HCT116 (cell line): ENCODE measurements at regions not wholly inside any gene's neighbourhood (a gene's known extent, or its start where the extent isn't known, plus 50 kb on each side); places are given as distances from the start of the nearest gene placed in this dataset.

Experiments used
- ATAC-seq: fragments of 200-7000 bp; cut with Tn5 transposase; 2 replicates; pipeline ENCODE4 v1.9.1; 2020; ENCODE audit warnings: mild to moderate bottlenecking, moderate library complexity
- BruUV-seq: library from RNA; stranded (reverse); fragments of 400-500 nt; replicated peaks from 2 replicates; lab custom pipeline; 2021; lab: Mats Ljungman, UMichigan
- CTCF ChIA-PET: fragments of 300-600 bp; sonication (Branson Sonifier 250); formaldehyde crosslinking; loops from one replicate; lab custom pipeline; 2021; ENCODE audit warnings: antibody characterized with exemption; lab: Charles Lee
- POLR2A ChIA-PET: fragments of 300-600, 350-600 bp; sonication (Branson Sonifier 250); formaldehyde crosslinking; loops from one replicate; lab custom pipeline; 2021; ENCODE audit warnings: antibody characterized with exemption; lab: Charles Lee
- RAD21 ChIA-PET, 2 experiments: fragments of 300-600 bp; sonication (Branson Sonifier 250); formaldehyde crosslinking; loops; one replicate each; lab custom pipeline; 2023; ENCODE audit warnings: low total read pairs in 2 of 2; ENCODE audit not compliant: uncharacterized antibody in 2 of 2, unreplicated experiment in 2 of 2, low non-redundant PET in 1 of 2; lab: Charles Lee
- DNase-seq: peaks from one replicate; pipeline ENCODE4 v3.0.0-alpha.2; 2010; ENCODE audit warnings: low read depth, low spot score
- H2AFZ ChIP-seq: fragments of 200-600 bp; shearing (Covaris generic), sonication (generic); 2 replicates; pipeline ENCODE4 v1.6.1; 2017; ENCODE audit warnings: low read depth, mixed run types, mixed read lengths, antibody characterized with exemption, low read length; ENCODE audit not compliant: poor library complexity, severe bottlenecking
- H3K27ac ChIP-seq: 2 replicates; pipeline ENCODE4 v1.5.1; 2012; ENCODE audit warnings: low read depth, low read length
- H3K27me3 ChIP-seq: fragments of 200-600 bp; sonication (generic); 2 replicates; pipeline ENCODE4 v1.6.1; 2016; ENCODE audit warnings: mixed run types, low read length, mixed read lengths; ENCODE audit not compliant: insufficient read depth
- H3K36me3 ChIP-seq, 2 experiments: fragments of 200-500 bp in 1 of 2; fragments of 200-600 bp in 1 of 2; sonication (Bioruptor generic) in 1 of 2; sonication (generic) in 1 of 2; 2 replicates each; pipeline versions ENCODE4 v1.5.1 to v1.6.1; 2014 to 2016; ENCODE audit warnings: low read length in 2 of 2, inconsistent platforms in 1 of 2, mixed read lengths in 1 of 2, mixed run types in 1 of 2; ENCODE audit not compliant: insufficient read depth in 2 of 2, control insufficient read depth in 1 of 2
- H3K4me1 ChIP-seq, 2 experiments: fragments of 200-600 bp in 1 of 2; sonication (generic) in 1 of 2; 2 replicates each; pipeline versions ENCODE4 v1.5.1 to v1.6.1; 2012 to 2017; ENCODE audit warnings: low read length in 2 of 2, inconsistent platforms in 1 of 2, mild to moderate bottlenecking in 1 of 2, mixed read lengths in 1 of 2, mixed run types in 1 of 2, moderate library complexity in 1 of 2; ENCODE audit not compliant: insufficient read depth in 2 of 2, control insufficient read depth in 1 of 2
- H3K4me2 ChIP-seq: fragments of 200-600 bp; sonication (generic); 2 replicates; pipeline ENCODE4 v1.6.1; 2017; ENCODE audit warnings: mixed run types, low read length, mixed read lengths
- H3K4me3 ChIP-seq, 2 experiments: fragments of 200-600 bp in 1 of 2; sonication (generic) in 1 of 2; replicated peaks in 1 of 2; 2 replicates each; pipeline ENCODE4 v1.5.1; 2011 to 2016; ENCODE audit warnings: low read length in 2 of 2, control low read depth in 1 of 2, low read depth in 1 of 2, mild to moderate bottlenecking in 1 of 2, mixed read lengths in 1 of 2, mixed run types in 1 of 2
- H3K79me2 ChIP-seq: fragments of 200-600 bp; sonication (generic); 2 replicates; pipeline ENCODE4 v1.6.1; 2017; ENCODE audit warnings: mild to moderate bottlenecking, mixed run types, low read length, moderate library complexity, mixed read lengths; ENCODE audit not compliant: insufficient read depth
- H3K9ac ChIP-seq: fragments of 200-600 bp; sonication (generic); 2 replicates; pipeline ENCODE4 v1.6.1; 2016; ENCODE audit warnings: low read length, mixed read lengths
- H3K9me2 ChIP-seq: fragments of 200-600 bp; sonication (generic), shearing (Covaris generic); 2 replicates; pipeline ENCODE4 v1.6.1; 2017; ENCODE audit warnings: mixed run types, mild to moderate bottlenecking, moderate library complexity; ENCODE audit not compliant: insufficient read depth
- H3K9me3 ChIP-seq, 2 experiments: fragments of 200-500 bp in 1 of 2; fragments of 200-600 bp in 1 of 2; sonication (Bioruptor generic) in 1 of 2; sonication (generic) in 1 of 2; 2 replicates each; pipeline ENCODE4 v1.6.1; 2014 to 2017; ENCODE audit warnings: low read length in 2 of 2, mixed read lengths in 2 of 2, inconsistent platforms in 1 of 2, low read depth in 1 of 2, mild to moderate bottlenecking in 1 of 2, mixed run types in 1 of 2, moderate library complexity in 1 of 2; ENCODE audit not compliant: control insufficient read depth in 1 of 2, insufficient read depth in 1 of 2
- H4K20me1 ChIP-seq: fragments of 200-600 bp; sonication (generic), shearing (Covaris generic); 2 replicates; pipeline ENCODE4 v1.6.1; 2017; ENCODE audit warnings: mixed run types, mild to moderate bottlenecking, moderate library complexity; ENCODE audit not compliant: insufficient read depth
- CBX3 ChIP-seq: IDR thresholded peaks from 2 replicates; pipeline ENCODE4 v1.6.1; 2012; ENCODE audit warnings: low read depth
- ELF1 ChIP-seq: IDR thresholded peaks from 2 replicates; pipeline ENCODE4 v1.6.1; 2012; ENCODE audit warnings: low read depth, borderline replicate concordance
- EZH2 ChIP-seq: fragments of 200-600 bp; sonication (generic); IDR thresholded peaks from 2 replicates; pipeline ENCODE4 v1.6.1; 2017; ENCODE audit warnings: antibody characterized with exemption, mixed run types
- EZH2phosphoT487 ChIP-seq: fragments of 200-600 bp; IDR thresholded peaks from 2 replicates; pipeline ENCODE4 v1.6.1; 2018; ENCODE audit warnings: antibody characterized with exemption, borderline replicate concordance
- JUND ChIP-seq: IDR thresholded peaks from 2 replicates; pipeline ENCODE4 v1.6.1; 2012
- POLR2AphosphoS5 ChIP-seq: IDR thresholded peaks from 2 replicates; pipeline ENCODE4 v1.6.1; 2011; ENCODE audit warnings: mild to moderate bottlenecking, low read depth, low read length, moderate library complexity
- SIN3A ChIP-seq: IDR thresholded peaks from 2 replicates; pipeline ENCODE4 v1.6.1; 2012; ENCODE audit warnings: low read depth
- SP1 ChIP-seq: IDR thresholded peaks from 2 replicates; pipeline ENCODE4 v1.6.1; 2012; ENCODE audit warnings: low read depth
- TCF7L2 ChIP-seq: IDR thresholded peaks from 2 replicates; pipeline ENCODE4 v1.7.0; 2011; ENCODE audit warnings: borderline replicate concordance, inconsistent platforms; ENCODE audit not compliant: insufficient read depth, insufficient read length; ENCODE audit errors: extremely low read depth
- YY1 ChIP-seq: IDR thresholded peaks from 2 replicates; pipeline ENCODE4 v1.6.1; 2011; ENCODE audit warnings: low read length, low read depth, moderate library complexity, mild to moderate bottlenecking; ENCODE audit not compliant: insufficient replicate concordance; ENCODE audit errors: extremely low read depth
- ZFX ChIP-seq: fragments of 450-650 bp; IDR thresholded peaks from 2 replicates; pipeline ENCODE4 v1.6.1; 2017
- ZNF274 ChIP-seq: fragments of 200-500 bp; sonication (Bioruptor generic); IDR thresholded peaks from 2 replicates; pipeline ENCODE4 v1.6.1; 2014; ENCODE audit warnings: mild to moderate bottlenecking, low read depth, low read length, inconsistent platforms
- intact Hi-C: fragments of 100-400 bp; cut with micrococcal nuclease; formaldehyde crosslinking; loops from 2 replicates; pipeline ENCODE4 v1.10.0; 2022
- TF ChIP-seq, protein P1 (sequence below): IDR thresholded peaks from 2 replicates; pipeline ENCODE4 v1.6.1; 2011; ENCODE audit warnings: mild to moderate bottlenecking, low read length, moderate library complexity; ENCODE audit not compliant: insufficient replicate concordance; ENCODE audit errors: extremely low read depth
- TF ChIP-seq, protein P2 (sequence below): IDR thresholded peaks from 2 replicates; pipeline ENCODE4 v1.6.1; 2012; ENCODE audit warnings: low read depth
- TF ChIP-seq, protein P3 (sequence below): IDR thresholded peaks from 2 replicates; pipeline ENCODE4 v1.6.1; 2012

DNA sequence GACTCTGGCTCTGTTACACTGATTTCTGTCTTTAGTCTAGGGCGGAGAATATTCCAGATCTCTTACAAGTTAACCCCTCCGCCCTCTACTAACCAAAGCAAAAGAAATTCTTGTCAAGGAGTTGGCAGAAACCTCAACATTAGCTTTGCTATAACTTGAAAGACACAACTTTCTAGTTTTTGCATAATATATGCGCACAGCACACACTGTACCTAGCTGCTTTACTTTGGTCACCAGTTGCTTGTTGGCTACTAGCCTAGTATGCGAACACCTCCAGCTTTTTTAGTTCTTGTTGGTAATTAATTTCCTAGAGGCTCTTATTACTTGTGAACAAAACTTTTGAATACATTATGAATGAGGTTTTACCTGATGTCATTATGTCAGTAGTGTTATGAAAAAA, 348.8 kb upstream of the C2CD4B start:
- no peaks in the 10 kb centered on the region for H4K20me1 ChIP-seq
- no peak for DNase-seq
- H3K4me2 ChIP-seq: no peak overlapping the region
- no TSS peak for BruUV-seq
- H3K4me3 ChIP-seq: no peak overlapping the region
- no peaks in the 10 kb centered on the region for H3K4me1 ChIP-seq
- POLR2A ChIA-PET: no interaction called here
- H3K27ac ChIP-seq: no peak overlapping the region
- no peak for TF ChIP-seq ZFX
- TF ChIP-seq ZNF274: no peak
- TF ChIP-seq, protein P1, sequence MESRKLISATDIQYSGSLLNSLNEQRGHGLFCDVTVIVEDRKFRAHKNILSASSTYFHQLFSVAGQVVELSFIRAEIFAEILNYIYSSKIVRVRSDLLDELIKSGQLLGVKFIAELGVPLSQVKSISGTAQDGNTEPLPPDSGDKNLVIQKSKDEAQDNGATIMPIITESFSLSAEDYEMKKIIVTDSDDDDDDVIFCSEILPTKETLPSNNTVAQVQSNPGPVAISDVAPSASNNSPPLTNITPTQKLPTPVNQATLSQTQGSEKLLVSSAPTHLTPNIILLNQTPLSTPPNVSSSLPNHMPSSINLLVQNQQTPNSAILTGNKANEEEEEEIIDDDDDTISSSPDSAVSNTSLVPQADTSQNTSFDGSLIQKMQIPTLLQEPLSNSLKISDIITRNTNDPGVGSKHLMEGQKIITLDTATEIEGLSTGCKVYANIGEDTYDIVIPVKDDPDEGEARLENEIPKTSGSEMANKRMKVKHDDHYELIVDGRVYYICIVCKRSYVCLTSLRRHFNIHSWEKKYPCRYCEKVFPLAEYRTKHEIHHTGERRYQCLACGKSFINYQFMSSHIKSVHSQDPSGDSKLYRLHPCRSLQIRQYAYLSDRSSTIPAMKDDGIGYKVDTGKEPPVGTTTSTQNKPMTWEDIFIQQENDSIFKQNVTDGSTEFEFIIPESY: no peak
- TF ChIP-seq JUND: no peak
- TF ChIP-seq CBX3: no peak
- TF ChIP-seq ELF1: no peak
- no peak for TF ChIP-seq SP1
- no peak for TF ChIP-seq EZH2
- RAD21 ChIA-PET: no interaction called here
- no peak overlapping the region for H2AFZ ChIP-seq
- H3K9me2 ChIP-seq: no peaks in the 10 kb centered on the region
- H3K9me3 ChIP-seq: no peaks in the 10 kb centered on the region
- ATAC-seq: no peak
- no peaks in the 10 kb centered on the region for H3K36me3 ChIP-seq
- CTCF ChIA-PET: no interaction called here
- peaks cover 34% of the 10 kb centered on the region for H3K27me3 ChIP-seq
- H3K79me2 ChIP-seq: no peaks in the 10 kb centered on the region
- intact Hi-C loops: no loop called here
- H3K9ac ChIP-seq: no peak overlapping the region

DNA sequence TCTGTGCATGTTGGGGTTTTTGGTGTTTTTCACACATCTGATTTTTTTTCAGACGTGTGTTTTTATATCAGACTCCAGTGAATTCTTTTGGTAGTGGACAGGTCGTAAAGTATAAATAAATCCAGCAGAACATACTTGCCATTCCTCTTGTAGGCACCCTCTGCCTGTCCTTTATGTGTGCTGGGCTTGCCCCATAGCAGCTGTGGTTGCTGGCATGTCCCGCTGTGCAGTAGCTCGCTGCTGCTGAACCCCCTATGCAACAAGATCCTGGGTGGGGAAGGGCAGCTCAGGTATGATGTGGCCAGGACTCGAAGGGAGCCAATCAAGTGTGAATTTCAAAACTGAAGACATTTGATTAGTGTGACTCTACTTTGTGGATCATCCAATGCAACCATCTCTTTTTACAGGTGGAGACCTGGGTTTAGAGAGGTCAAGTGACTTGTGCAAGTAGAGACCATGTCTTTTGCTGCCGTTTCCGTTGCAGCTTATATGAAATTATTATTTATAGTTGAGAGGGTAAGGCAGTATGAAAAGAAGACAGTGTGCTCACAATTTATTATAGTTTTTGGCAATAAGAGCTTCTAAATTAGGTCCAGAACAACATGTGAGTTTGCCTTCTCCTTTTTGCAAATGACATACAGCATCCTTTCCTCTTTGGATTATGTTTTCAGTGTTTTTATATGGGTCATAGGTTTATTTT, 350.8 kb upstream of the C2CD4B start:
- Histone ChIP-seq H4K20me1 (no peaks in the 10 kb centered on the region), H3K4me1 (no peaks in the 10 kb centered on the region), H3K27me3 (peaks cover 34% of the 10 kb centered on the region), H3K36me3 (no peaks in the 10 kb centered on the region), H3K79me2 (no peaks in the 10 kb centered on the region), H3K4me3 (no peak overlapping the region), H3K9me2 (no peaks in the 10 kb centered on the region), H3K9ac (no peak overlapping the region), H3K27ac (no peak overlapping the region), H3K4me2 (no peak overlapping the region), H2AFZ (no peak overlapping the region), H3K9me3 (no peaks in the 10 kb centered on the region)
- ATAC-seq (no peak), DNase-seq (no peak)
- no TSS peak for BruUV-seq
- RAD21 ChIA-PET: no interaction called here
- POLR2A ChIA-PET: no interaction called here
- intact Hi-C loops: no loop called here
- CTCF ChIA-PET: no interaction called here
- TF ChIP-seq, protein P2, sequence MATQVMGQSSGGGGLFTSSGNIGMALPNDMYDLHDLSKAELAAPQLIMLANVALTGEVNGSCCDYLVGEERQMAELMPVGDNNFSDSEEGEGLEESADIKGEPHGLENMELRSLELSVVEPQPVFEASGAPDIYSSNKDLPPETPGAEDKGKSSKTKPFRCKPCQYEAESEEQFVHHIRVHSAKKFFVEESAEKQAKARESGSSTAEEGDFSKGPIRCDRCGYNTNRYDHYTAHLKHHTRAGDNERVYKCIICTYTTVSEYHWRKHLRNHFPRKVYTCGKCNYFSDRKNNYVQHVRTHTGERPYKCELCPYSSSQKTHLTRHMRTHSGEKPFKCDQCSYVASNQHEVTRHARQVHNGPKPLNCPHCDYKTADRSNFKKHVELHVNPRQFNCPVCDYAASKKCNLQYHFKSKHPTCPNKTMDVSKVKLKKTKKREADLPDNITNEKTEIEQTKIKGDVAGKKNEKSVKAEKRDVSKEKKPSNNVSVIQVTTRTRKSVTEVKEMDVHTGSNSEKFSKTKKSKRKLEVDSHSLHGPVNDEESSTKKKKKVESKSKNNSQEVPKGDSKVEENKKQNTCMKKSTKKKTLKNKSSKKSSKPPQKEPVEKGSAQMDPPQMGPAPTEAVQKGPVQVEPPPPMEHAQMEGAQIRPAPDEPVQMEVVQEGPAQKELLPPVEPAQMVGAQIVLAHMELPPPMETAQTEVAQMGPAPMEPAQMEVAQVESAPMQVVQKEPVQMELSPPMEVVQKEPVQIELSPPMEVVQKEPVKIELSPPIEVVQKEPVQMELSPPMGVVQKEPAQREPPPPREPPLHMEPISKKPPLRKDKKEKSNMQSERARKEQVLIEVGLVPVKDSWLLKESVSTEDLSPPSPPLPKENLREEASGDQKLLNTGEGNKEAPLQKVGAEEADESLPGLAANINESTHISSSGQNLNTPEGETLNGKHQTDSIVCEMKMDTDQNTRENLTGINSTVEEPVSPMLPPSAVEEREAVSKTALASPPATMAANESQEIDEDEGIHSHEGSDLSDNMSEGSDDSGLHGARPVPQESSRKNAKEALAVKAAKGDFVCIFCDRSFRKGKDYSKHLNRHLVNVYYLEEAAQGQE: no peak
- TF ChIP-seq, protein P3, sequence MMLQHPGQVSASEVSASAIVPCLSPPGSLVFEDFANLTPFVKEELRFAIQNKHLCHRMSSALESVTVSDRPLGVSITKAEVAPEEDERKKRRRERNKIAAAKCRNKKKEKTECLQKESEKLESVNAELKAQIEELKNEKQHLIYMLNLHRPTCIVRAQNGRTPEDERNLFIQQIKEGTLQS: no peak
- TF ChIP-seq POLR2AphosphoS5 (no peak), TCF7L2 (no peak), EZH2 (no peak), SP1 (no peak), EZH2phosphoT487 (no peak), JUND (no peak), SIN3A (no peak), YY1 (no peak)
